ENCODE measurements at regions not wholly inside any gene's neighbourhood (a gene's known extent, or its start where the extent isn't known, plus 50 kb on each side); places are given as distances from the start of the nearest gene placed in this dataset.

GRCh38 chr10:61608255-61609033 is 54.3 kb upstream of the CABCOCO1 start:
- TF ChIP-seq YY1 (IDR thresholded peaks at IDR 0.05; ENCODE audit: insufficient read depth, insufficient read length): no peak
- TF ChIP-seq SUZ12 (IDR thresholded peaks at IDR 0.05; ENCODE audit: extremely low read depth, insufficient read depth, insufficient read length): no peak
- TF ChIP-seq ZNF274 (IDR thresholded peaks at IDR 0.05; ENCODE audit: low read depth, low read length): no peak

All from NT2/D1 (cell line).